ENCODE measurements at regions not wholly inside any gene's neighbourhood (a gene's known extent, or its start where the extent isn't known, plus 50 kb on each side); places are given as distances from the start of the nearest gene placed in this dataset.
"Not testable (repeated sequence)": the region's sequence is repeated elsewhere in the genome, so short reads cannot be mapped to it uniquely, and the experiment has no call there.

DNA sequence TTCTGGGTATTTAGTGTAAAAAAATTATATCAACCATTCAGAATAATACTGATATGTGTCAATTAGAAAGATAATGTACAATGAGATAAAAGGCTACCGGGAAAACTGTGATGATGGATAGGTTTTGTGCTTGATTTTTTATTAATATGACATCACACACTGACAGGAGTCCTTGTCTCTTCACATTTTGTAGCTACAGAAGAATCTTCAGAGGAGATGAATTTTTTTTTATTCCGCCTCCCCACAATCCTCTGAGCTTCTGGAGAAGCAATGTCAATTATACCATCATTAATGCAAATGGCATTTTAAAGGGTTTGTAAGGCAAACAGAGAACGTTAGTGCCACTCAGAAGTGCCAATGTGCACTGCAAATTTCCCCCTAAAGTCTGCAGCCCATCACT lies 131.7 kb upstream of the CCNG1 start:
- no peak for DNase-seq

DNA sequence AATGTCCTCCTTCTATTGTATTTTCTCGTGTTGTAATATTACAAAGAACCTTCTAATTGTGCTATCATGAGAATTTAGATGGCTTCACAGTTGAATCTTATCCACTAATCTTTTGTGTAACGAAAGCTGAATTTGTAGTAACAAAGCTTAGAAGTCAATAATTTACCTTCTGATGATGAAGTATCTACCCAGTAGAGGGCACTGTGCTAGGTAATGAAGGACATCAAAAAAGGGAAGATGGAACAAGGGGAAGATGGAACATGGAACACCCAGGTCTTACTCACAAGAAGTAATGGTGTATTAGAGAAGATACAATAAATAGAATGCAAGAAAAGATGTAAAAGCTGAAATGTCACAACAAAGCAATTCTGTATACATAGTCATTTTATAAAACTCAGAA lies 131.0 kb upstream of the CCNG1 start:
- DNase-seq, result peak; percentile 14 to 46

DNA sequence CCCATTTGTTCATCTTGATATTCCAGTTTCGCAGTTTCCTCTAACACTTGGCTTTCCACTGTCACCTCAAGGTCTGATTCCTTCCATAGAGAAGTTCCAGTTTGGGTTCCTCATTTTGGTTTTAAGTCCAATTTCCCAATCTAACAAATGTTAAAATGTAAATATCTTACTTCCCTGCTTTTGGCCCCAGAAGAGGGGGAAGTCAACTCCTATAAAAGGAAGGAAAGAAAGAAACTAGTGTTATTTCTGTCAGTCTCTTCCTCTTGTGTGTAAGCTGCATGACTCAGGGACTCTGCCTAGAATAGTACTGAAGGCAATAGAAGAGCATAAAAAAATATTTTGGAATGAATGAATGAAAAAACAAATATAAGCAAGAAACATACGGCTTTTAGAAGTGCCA lies 127.5 kb upstream of the CCNG1 start:
- DNase-seq, result peak; percentile 70 to 83

DNA sequence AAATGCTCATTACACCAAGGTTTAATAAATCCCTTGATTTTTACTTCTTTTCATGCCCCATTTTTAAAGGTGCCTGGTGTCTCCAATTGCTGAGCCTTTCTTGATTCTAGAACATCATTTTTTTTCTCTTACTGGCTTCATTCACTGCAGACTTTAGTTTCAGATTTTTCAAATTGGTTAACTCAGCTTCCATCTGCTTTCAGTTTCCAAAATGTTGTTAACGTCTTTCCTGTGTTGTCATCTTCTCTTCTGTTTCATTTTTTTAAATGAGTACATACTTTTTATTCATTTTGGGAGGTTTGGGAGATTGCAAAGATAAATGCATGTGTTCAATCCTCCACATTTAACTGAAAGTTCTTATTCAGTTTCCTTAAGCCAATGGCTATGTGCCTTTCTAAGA lies 126.4 kb upstream of the CCNG1 start:
- no peak for DNase-seq

DNA sequence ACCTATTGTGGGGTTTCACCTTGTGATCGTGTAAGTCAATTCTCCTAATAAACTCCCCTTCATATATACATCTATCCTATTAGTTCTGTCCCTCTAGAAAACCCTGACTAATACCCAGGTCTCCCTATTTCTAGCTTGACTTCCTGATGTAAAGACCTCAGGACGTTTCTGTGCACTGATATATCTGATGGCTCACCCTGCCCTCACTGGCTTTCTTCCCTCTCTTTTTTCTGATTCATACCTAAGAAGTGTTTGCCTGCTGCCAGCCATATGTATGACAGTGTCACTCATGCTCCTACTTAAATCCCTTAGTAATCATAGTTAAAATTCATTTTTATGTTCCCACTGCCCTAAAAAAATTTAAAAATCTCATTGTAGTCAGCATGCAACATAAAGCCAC lies 124.8 kb upstream of the CCNG1 start:
- DNase-seq, result no peak

DNA sequence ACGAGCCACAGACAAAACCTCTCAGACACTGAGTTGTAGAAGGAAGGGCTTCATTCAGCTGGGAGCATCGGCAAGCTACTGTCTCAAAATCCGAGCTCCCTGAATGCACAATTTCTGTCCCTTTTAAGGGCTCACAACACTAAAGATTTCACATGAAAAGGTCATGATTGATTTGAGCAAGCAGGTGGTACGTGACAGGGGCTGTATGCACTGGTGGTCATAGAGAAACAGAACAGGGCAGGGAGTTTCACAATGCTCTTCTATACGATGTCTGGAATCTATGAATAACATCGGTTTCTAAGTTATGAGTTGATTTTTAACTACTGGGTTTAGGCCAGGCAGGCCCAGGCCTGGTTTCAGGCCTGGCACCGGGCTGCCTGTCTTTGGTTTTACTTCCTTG lies 124.3 kb upstream of the CCNG1 start:
- not testable (repeated sequence) for DNase-seq

GRCh38 chr5:163316374-163316773 lies 121.0 kb upstream of the CCNG1 start:
- not testable (repeated sequence) for DNase-seq

- no peak for DNase-seq
Measured at GRCh38 chr5:163318707-163319106, 118.7 kb upstream of the CCNG1 start.

DNA sequence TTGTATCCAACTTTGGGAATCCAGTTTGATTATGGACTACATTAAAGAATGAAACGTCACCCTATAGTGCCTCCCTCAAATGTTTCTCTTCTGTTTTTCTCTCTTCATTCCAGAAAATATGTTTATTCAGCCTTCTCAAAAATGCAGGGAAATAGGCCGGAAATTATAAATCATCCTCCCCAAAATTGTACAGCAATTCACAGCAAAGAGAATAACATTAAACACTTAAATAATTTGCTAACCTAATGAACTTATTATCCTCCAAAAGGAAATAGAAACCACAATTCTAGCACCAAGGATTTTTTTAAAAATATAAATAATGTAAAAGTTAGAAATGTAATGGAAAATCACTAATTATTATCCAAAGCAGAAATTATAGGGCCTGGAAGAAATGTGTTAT lies 115.9 kb upstream of the CCNG1 start:
- DNase-seq, result no peak

GRCh38 chr5:163330723-163331668 lies 106.4 kb upstream of the CCNG1 start:
- DNase-seq, result no peak

DNA sequence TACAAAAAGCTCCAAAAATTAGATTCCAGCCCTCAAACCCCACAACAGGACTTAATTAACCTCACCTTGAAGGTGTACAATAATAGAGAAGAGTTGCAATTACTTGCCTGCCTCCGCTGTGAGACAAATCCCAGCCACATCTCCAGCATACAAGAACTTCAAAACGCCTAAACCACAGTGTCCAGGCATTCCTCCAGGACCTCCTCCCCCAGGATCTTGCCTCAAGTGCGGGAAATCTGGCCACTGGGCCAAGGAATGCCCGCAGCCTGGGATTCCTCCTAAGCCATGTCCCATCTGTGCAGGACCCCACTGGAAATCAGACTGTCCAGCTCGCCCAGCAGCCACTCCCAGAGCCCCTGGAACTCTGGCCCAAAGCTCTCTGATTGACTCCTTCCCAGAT lies 101.3 kb upstream of the CCNG1 start:
- not testable (repeated sequence) for DNase-seq

- DNase-seq, result no peak
Measured at GRCh38 chr5:163339148-163339547, 98.2 kb upstream of the CCNG1 start.

DNA sequence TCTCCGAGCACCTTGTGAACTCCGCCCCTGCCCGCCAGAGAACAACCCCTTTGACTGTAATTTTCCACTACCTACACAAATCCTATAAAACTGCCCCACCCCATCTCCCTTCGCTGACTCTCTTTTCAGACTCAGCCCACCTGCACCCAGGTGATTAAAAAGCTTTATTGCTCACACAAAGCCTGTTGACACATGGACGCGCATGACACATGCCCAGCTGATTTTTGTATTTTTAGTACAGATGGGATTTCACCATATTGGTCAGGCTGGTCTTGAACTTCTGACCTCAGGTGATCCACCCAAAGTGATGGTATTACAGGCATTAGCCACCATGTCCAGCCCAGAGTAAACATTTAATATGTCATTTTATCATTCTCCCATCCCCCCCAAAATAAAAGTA lies 97.0 kb upstream of the CCNG1 start:
- DNase-seq, result not testable (repeated sequence)

DNA sequence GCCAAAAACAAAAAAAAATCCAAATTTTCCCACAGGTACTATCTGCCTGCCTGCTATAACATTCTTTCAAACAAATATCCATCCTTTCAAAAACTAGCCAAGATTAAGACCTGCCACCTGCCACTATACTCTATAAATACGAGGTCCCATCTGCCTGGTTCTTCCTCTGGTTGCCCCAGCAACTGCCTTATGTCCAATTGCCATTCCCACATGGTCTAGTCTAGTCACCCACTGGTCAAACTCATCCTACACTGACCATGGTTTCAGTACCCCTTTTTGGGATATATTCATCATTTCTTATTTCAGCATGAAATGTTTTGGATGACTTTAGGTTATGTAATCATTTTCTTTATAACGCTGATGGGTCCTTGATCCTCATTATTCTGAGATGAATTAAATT lies 95.1 kb upstream of the CCNG1 start:
- peak; percentile 34 to 58 for DNase-seq

GRCh38 chr5:163345216-163345615 lies 92.2 kb upstream of the CCNG1 start:
- no peak for DNase-seq

GRCh38 chr5:163347671-163348070 lies 89.7 kb upstream of the CCNG1 start:
- DNase-seq, result peak; percentile 40 to 83

DNA sequence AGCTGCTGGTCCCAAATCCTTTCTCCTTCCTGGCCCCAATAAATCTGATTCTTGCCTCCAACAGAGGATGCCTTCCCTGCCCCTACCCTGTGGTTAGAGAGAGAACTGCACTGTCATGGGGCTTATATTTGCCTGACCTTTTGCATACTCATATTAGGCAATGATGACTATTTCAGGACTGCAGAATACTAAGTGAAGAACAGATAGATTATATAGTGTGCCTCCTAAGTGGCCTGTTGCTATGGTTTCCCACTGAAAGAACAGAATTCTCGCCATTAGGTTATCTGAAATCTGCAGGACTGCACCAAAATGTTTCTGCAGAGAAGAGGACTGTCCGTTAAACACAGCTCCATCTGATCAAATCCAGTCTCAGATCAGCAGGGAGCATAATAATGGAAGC lies 87.3 kb upstream of the CCNG1 start:
- peak; percentile 46 to 49 for DNase-seq

- no peak for DNase-seq
Measured at GRCh38 chr5:163352531-163352930, 84.9 kb upstream of the CCNG1 start.

DNA sequence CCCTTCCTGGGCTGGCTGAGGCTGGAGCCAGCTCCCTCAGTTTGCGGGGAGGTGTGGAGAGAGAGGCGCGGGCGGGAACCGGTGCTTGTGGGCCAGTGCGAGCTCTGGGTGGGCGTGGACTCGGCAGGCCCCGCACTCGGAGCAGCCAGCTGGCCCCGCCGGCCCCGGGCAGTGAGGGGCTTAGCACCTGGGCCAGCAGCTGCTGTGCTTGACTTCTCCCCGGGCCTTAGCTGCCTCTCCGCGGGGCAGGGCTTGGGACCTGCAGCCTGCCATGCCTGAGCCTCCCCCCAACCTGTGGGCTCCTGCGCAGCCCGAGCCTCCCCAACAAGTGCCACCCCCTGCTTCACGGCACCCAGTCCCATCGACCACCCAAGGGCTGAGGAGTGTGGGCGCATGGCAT lies 81.6 kb upstream of the CCNG1 start:
- DNase-seq, result not testable (repeated sequence)

GRCh38 chr5:163357636-163358035 lies 79.8 kb upstream of the CCNG1 start:
- no peak for DNase-seq

- peak; percentile 44 to 61 for DNase-seq
Measured at GRCh38 chr5:163360656-163361055, 76.7 kb upstream of the CCNG1 start.

DNA sequence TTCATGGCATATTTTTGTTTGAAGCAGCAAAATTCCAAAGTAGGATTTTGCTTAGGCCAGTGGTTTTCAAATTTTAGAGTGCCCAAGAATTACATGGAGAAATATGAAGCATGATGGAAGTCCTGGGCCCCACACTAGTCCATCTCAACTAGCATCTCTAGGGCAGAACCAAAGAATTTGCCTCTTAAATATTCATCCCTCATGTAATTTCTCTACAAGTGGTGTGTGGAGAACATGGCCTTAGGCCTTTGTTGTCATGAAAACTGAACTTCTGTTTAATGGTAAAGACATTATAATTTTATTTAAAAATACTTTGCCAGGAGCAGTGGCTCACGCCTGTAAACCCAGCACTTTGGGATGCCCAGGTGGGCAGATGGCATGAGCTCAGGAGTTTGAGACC lies 75.9 kb upstream of the CCNG1 start:
- DNase-seq, result no peak

DNA sequence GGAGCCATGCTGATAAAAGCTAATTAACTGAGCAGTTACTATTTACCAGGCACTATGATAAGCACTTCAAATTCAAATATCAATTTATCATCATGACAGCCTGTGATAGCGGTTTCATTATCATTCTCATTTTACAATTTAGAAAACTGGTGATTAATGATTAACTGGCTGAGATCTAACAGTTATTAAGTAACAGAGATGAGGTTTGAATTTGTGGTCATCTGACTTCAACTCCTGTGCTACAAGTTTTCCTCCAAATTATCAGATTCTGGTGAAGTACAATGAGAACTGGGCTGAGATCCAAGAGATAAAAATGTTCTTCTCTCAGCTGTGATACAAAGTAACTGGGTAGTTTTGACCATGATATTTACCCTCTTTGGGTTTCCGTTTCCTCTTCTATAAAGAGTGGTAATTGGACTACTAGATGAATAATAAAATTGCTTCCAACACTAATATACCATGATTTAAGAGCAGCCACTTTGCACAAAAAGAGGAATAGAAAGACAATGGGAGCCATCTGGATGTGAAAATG lies 74.5 kb upstream of the CCNG1 start:
- DNase-seq, result no peak

- DNase-seq, result no peak
Measured at GRCh38 chr5:163363389-163363788, 74.0 kb upstream of the CCNG1 start.

GRCh38 chr5:163366757-163367156 lies 70.6 kb upstream of the CCNG1 start:
- no peak for DNase-seq
